DMS53 treated with DMSO at 0.1 percent for 48 hours (cell line): ENCODE measurements at regions not wholly inside any gene's neighbourhood (a gene's known extent, or its start where the extent isn't known, plus 50 kb on each side); places are given as distances from the start of the nearest gene placed in this dataset.

Experiments used
- DNase-seq: peaks from one replicate; lab custom pipeline; 2025; ENCODE audit not compliant: unreplicated experiment; lab: John Stamatoyannopoulos, UW

DNA sequence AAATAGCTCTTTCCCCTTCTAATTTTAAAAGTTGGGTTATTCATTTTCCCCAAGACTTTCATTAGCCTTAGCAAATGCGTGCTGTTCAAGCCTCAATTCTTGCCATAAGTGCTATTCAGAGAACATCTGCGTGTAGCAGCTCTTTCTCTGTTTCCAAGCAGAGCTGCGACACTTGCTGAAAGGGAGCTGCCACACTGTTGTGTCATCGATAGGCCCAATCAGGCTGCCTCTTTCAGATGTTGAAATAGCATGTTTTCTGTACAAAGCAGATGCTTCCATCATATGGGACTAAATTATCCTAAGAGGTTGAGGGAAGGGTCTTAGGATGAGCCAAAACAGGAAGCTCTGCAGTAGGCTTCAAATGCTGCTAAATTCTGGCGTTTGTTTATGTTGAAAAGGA, 220.9 kb upstream of the CDC14C start:
- DNase-seq, result no peak

DNA sequence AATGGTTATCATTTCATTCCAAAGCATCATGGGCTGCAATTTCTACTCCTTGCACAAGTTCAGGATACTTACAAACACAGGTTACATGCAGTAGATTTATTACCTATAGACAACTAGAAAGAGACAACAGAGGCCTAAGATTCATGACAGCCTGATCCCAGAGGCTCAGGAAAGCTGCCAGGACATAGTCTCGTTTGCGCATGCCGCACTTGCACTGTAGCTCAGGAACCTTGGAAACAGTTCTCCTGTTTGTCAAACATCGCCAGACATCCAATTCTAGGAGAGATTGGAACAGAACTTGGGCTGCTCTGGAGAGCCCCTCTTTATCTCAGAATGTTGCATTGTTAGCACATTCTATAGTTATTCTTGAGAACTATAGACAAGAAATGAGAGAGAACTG, 216.2 kb upstream of the CDC14C start:
- no peak for DNase-seq

GRCh38 chr7:48708635-48709034, 215.7 kb upstream of the CDC14C start:
- DNase-seq, result no peak

DNA sequence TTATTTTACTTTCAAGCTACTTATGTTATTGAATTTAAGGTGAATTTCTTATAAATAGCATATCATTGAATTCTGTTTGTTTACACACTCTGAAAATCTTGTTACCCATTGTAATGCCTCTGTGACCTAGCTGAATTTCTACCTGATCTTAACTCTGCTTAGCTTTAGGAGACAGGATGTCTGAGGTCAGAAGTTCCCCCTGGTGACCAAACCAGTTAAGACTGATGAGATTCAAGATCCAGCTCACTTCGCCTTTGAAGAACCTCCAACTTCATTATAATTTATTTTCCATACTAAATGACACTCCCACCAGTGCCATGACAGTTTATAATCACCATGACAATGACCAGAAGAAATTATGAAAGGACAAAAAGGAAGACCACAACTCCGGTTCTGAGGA, 213.4 kb upstream of the CDC14C start:
- DNase-seq, result no peak

DNA sequence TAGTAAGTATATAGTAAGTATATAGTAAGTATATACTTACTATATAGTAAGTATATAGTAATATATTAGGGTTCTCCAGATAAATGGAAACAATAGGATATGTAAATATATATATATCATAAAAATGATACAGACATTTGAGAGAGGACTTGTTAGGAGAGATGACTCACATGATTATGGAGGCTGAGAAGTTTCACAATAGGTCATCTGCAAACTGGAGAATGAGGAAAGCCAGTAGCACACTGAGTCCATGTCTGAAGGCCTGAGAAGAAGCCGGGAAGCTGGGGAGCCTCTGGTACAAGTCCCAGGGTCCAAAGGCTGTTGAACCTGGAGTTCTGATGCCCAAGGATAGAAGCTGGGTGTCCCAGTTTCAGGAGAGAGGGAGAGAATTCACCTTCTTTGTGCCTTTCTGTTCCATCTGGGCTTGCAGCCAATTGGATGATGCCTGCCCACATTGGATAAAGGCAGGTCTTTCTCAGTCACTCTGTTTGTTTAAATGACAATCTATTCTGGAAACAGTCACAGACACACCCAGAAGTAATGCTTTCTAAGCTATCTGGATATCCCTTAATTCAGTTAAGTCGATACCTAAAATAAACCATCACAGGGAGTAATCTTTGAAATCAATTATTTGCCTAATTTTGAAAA, 205.5 kb upstream of the CDC14C start:
- peak; percentile 49 for DNase-seq

GRCh38 chr7:48728799-48729198, 195.5 kb upstream of the CDC14C start:
- no peak for DNase-seq

- no peak for DNase-seq
Observed at GRCh38 chr7:48734695-48735406, 189.5 kb upstream of the CDC14C start.

DNA sequence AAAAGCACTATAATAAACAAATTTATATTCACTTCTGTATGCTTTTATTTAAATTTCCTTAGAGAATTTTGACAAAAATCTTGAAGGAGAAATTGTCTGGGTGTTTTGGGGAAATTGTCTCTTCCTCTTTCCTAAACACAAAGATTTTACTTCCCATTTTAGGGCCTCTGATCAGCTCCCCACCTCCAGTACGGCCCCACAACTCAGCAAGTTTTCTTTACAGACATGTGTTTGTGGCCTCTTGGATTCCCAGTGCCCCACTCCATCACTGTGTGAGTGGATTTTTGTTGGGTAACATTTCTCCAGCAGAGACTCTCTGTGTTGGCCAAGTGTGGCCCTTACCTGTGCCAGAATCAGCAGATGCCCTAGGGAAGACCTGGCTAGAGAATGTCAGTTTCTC, 182.8 kb upstream of the CDC14C start:
- no peak for DNase-seq

DNA sequence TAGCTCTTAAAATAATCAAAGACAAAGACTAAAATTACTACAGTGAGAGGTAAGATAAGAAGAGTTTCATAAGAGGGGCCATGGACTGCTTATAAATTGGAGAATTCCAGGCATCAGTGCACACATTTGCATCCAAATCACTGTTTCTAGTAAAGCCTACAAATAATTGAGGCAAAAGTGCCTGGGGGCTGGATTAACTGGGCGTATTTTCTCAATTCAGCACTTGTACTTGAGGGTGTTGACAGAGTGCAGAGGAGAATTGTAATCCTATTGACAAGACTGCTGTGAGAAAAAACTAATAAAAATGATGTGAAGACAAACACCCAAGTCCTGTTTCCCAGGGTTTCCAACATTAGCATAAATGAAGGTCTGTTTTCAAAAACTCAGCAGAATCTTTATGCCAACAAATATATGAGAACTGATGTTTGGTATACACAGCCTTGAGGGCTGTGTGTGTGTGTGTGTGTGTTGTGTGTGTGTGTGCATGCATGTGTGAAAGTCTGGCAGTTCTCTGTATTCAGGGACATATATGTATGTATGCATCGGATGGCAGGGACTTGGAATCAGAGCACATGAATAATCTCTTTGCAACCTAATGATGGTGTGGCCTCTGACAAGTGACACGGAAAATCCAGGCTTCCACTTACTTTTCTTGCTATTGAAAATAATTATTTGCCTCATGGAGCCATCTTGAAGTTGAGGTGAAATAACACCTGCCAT, 182.1 kb upstream of the CDC14C start:
- no peak for DNase-seq

DNA sequence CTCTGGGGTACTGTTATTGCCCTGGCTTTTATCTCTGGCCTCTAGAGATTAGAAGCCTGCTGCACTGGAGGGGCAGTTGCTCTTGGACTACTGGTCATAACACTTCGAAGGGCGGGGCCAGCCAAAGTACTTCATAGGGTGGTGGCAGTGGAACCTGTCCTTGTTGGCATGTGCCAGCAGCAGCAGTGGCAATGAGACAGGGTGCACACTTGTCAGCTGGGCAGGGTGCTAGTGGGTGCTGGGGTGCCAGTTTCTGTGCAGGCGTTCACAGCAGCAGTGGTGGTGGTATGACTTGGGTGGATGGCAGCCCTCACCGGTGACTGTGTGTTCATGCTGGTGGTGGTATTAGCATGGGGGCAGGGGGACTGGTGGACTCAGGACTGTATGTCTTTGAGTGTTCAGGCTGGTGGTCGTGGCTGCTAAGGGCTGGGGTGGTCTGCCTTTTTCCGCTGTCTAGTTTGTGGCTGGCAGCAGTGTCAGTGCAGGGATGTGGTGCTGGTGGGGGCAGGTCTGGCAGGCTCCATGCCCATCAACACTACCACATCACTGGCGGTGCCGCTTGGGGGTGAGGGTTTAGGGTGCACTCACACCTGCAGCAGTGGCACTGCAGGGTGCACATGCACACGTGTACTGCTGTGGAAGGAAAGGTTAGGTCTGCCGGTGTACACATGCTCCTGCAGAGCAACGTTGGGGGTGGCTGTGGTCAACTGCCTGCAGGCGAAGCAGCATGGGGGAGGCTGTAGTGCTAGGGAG, 176.1 kb upstream of the CDC14C start:
- DNase-seq, result no peak

- no peak for DNase-seq
Observed at GRCh38 chr7:48755061-48755555, 169.2 kb upstream of the CDC14C start.

GRCh38 chr7:48759431-48760080, 164.8 kb upstream of the CDC14C start:
- no peak for DNase-seq

- DNase-seq, result no peak
Observed at GRCh38 chr7:48760528-48761265, 163.7 kb upstream of the CDC14C start.

- no peak for DNase-seq
Observed at GRCh38 chr7:48780862-48781261, 143.5 kb upstream of the CDC14C start.

DNA sequence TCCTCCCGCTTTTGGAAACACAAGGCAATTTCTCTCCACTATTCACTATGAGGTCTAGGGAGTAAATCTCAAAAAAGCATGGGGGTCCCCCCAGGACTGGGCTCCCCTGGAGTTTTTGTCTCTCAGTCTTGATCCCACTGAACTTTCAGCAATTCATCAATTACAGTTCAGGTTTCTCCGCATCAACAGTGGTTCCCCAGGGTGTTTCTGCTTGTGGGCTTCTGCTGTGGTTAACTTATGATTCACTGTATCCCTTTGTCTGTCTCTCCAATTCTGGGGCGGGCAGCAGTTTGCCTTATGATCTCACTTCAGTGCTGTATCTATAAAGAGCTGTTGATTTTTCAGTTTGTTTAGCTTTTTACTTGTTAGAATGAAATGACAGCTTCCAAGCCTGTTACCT, 142.6 kb upstream of the CDC14C start:
- DNase-seq, result peak; percentile 37

- peak; percentile 85 for DNase-seq
Observed at GRCh38 chr7:48782511-48782910, 141.8 kb upstream of the CDC14C start.

DNA sequence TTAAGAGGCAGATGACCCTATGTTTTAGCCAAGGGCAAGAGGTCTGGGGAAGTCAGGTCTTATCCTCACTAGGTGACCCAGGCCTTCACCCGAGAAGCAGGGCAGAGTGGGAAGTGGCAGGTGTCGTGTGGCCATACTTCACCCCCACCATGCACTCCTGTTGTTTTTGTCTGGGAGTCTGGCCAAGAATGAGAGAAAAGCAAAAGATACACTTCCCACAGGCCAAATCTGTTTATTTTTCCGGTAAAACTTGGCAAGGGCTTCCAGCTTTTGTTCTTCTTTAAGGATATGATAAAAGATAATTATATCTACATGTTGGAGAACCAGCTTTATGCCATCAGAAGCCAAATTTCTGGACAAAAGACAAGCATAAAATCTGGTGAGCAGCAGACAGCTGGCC, 137.4 kb upstream of the CDC14C start:
- peak; percentile 58 for DNase-seq

- no peak for DNase-seq
Observed at GRCh38 chr7:48803250-48803649, 121.1 kb upstream of the CDC14C start.

DNA sequence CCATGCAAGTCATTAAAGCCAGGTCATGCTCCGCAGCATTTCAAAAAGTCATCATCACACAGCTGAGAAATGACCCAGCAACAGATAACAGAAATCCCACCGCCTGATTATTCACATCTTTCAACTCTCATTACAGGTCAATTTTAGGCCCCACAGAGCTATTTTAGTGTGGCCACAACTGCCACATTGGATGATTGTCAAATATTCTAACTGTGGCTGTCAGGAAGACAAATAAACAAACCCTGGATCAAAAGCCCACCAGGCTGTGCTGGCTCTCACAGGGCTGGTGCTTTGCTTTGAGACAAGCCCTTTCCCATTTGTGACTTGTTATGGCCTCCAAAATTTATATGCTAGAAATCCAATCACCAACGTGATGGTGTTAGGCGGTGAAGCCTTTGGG, 117.6 kb upstream of the CDC14C start:
- no peak for DNase-seq

GRCh38 chr7:48811071-48811470, 113.3 kb upstream of the CDC14C start:
- DNase-seq, result no peak
